ENCODE measurements at regions not wholly inside any gene's neighbourhood (a gene's known extent, or its start where the extent isn't known, plus 50 kb on each side); places are given as distances from the start of the nearest gene placed in this dataset.

GRCh38 chr10:47127188-47127785, 172.7 kb upstream of the GDF10 start:
- H3K9me3 ChIP-seq = no peaks in the 10 kb centered on the region
- no peaks in the 10 kb centered on the region for H3K36me3 ChIP-seq
- DNase-seq = no peak
- H3K4me1 ChIP-seq = no peaks in the 10 kb centered on the region
- intact Hi-C loops (cut with DNase I) = no loop called here
- ATAC-seq = no peak
- H3K4me3 ChIP-seq = no peak overlapping the region
- no peak for TF ChIP-seq CTCF (IDR thresholded peaks at IDR 0.05)
- H3K27me3 ChIP-seq = no peaks in the 10 kb centered on the region
- no peak overlapping the region for H3K27ac ChIP-seq

GRCh38 chr10:47130491-47130890, 169.5 kb upstream of the GDF10 start:
- no peak for TF ChIP-seq CTCF (IDR thresholded peaks at IDR 0.05)
- Histone ChIP-seq H3K4me1 (no peaks in the 10 kb centered on the region), H3K27me3 (no peaks in the 10 kb centered on the region), H3K36me3 (no peaks in the 10 kb centered on the region), H3K27ac (no peak overlapping the region), H3K9me3 (no peaks in the 10 kb centered on the region), H3K4me3 (no peak overlapping the region)
- ATAC-seq = no peak
- no peak for DNase-seq
- intact Hi-C loops (cut with DNase I) = no loop called here

- no peaks in the 10 kb centered on the region for H3K36me3 ChIP-seq
- no peaks in the 10 kb centered on the region for H3K27me3 ChIP-seq
- ATAC-seq = peak; percentile 92
- H3K4me1 ChIP-seq = no peaks in the 10 kb centered on the region
- no peak overlapping the region for H3K27ac ChIP-seq
- intact Hi-C loops (cut with DNase I) = no loop called here
- no peak for TF ChIP-seq CTCF (IDR thresholded peaks at IDR 0.05)
- no peak overlapping the region for H3K4me3 ChIP-seq
- no peaks in the 10 kb centered on the region for H3K9me3 ChIP-seq
- no peak for DNase-seq
Measured at GRCh38 chr10:47133871-47134570, 166.0 kb upstream of the GDF10 start.

- TF ChIP-seq CTCF (IDR thresholded peaks at IDR 0.05) = no peak
- H3K4me1 ChIP-seq = no peaks in the 10 kb centered on the region
- intact Hi-C loops (cut with DNase I) = no loop called here
- H3K4me3 ChIP-seq = no peak overlapping the region
- no peaks in the 10 kb centered on the region for H3K9me3 ChIP-seq
- DNase-seq = no peak
- no peak for ATAC-seq
- no peaks in the 10 kb centered on the region for H3K36me3 ChIP-seq
- H3K27ac ChIP-seq = no peak overlapping the region
- H3K27me3 ChIP-seq = no peaks in the 10 kb centered on the region
Measured at GRCh38 chr10:47136866-47137265, 163.1 kb upstream of the GDF10 start.

GRCh38 chr10:47137311-47137851, 162.6 kb upstream of the GDF10 start:
- no peaks in the 10 kb centered on the region for H3K27me3 ChIP-seq

More at GRCh38 chr10:47137311-47137851, 162.6 kb upstream of the GDF10 start:
- intact Hi-C loops (cut with DNase I) = no loop called here
- H3K4me1 ChIP-seq = no peaks in the 10 kb centered on the region
- H3K9me3 ChIP-seq = no peaks in the 10 kb centered on the region
- no peak for DNase-seq
- H3K36me3 ChIP-seq = no peaks in the 10 kb centered on the region
- no peak overlapping the region for H3K27ac ChIP-seq
- no peak overlapping the region for H3K4me3 ChIP-seq
- no peak for TF ChIP-seq CTCF (IDR thresholded peaks at IDR 0.05)
- no peak for ATAC-seq

Measured in upper lobe of right lung (tissue), 1 donor.